Spleen (tissue), 7 donors: ENCODE measurements at regions not wholly inside any gene's neighbourhood (a gene's known extent, or its start where the extent isn't known, plus 50 kb on each side); places are given as distances from the start of the nearest gene placed in this dataset.

Source experiments
- CTCF ChIP-seq, 11 experiments: fragments of 200-600 bp in 7 of 11; fragments of 450-650 bp in 4 of 11; sonication (generic) in 4 of 11; IDR thresholded peaks in 8 of 11; conservative IDR thresholded peaks in 3 of 11; 1 replicate in 7 of 11; 2 replicates in 4 of 11; pipeline versions ENCODE4 v1.4.0 to v1.8.0; 2016 to 2021; ENCODE audit warnings: antibody characterized with exemption in 11 of 11, inconsistent platforms in 4 of 11, mild to moderate bottlenecking in 1 of 11
- POLR2A ChIP-seq, 3 donors: fragments of 450-650 bp; IDR thresholded peaks; one replicate each; pipeline ENCODE4 v1.5.1; 2017; ENCODE audit warnings: antibody characterized with exemption in 3 of 3, mild to moderate bottlenecking in 1 of 3
- POLR2AphosphoS5 ChIP-seq, 3 donors: sonication (generic); formaldehyde crosslinking; IDR thresholded peaks; one replicate each; pipeline ENCODE4 v1.5.1; 2017; ENCODE audit warnings: antibody characterized with exemption in 3 of 3
- donor health status: DM: no; HTN: no; CAD: no; lungs with moderate emphysema.
- donor health status: DM: no; HTN: no; CAD: no.
- donor health status: DM: no; HTN: no; CAD: no.

DNA sequence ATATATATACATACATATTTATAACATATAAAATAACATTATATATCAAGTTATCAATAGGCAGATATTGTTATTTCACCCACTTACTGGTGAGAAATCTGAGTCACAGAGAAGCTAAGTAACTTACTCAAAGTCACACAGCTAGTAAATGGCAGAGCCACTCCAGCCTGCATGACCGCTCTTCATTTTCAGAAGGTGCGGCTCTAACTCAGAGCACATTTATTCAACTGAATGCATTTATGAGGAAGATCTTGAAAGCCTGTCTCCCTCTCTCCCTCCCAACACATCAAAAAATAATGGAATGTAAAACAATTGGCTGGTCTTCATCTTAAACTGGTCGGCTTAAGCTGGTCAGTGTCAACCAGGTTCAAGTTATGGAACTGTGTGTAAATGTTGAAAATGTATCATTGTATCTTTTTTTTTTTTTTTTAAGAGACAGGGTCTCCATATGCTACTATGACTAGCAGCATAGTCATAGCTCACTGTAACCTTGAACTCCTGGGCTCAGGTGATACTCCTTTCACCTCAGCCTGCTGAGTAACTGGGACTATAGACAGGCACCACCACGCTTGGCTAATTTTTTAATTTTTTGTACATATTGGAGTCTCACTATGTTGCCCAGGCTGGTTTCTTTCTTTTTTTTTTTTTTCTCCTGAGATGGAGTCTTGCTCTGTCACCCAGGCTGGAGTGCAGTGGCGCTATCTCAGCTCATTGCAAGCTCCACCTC is 70.7 kb upstream of the NCOA3 start:
- TF ChIP-seq CTCF (IDR thresholded peaks at IDR 0.05 in 8 of 11, conservative IDR thresholded peaks at IDR 0.05 in 3 of 11) = no peak
- TF ChIP-seq POLR2AphosphoS5 (IDR thresholded peaks at IDR 0.05) = no peak
- no peak for TF ChIP-seq POLR2A (IDR thresholded peaks at IDR 0.05)
